ENCODE measurements at regions not wholly inside any gene's neighbourhood (a gene's known extent, or its start where the extent isn't known, plus 50 kb on each side); places are given as distances from the start of the nearest gene placed in this dataset.

DNA sequence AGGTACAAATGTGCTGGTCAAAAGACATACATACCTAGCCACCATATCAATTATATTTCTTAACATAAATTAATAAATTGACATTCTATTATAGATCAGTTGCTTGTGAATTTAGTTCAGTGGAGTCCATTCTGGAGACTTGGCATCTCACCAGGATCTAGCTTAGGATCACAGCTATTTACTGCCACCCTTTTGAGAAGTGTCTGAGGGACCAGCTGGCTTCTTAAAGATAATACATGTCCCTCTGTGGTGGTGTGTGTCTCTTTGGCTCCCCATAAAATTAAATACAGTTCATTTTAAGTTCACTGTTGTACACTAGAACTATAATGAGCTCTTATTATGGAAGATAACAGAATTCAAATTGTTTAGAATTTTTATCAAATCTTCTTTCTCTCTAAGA lies 290.7 kb downstream of the PRELID2 start:
- in situ Hi-C loops (cut with MboI; ENCODE audit: low sequenced_read_pairs, unreplicated experiment): no loop called here
- TF ChIP-seq, protein P1, sequence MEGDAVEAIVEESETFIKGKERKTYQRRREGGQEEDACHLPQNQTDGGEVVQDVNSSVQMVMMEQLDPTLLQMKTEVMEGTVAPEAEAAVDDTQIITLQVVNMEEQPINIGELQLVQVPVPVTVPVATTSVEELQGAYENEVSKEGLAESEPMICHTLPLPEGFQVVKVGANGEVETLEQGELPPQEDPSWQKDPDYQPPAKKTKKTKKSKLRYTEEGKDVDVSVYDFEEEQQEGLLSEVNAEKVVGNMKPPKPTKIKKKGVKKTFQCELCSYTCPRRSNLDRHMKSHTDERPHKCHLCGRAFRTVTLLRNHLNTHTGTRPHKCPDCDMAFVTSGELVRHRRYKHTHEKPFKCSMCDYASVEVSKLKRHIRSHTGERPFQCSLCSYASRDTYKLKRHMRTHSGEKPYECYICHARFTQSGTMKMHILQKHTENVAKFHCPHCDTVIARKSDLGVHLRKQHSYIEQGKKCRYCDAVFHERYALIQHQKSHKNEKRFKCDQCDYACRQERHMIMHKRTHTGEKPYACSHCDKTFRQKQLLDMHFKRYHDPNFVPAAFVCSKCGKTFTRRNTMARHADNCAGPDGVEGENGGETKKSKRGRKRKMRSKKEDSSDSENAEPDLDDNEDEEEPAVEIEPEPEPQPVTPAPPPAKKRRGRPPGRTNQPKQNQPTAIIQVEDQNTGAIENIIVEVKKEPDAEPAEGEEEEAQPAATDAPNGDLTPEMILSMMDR (IDR thresholded peaks at IDR 0.05; ENCODE audit: borderline replicate concordance, control extremely low read depth, extremely low read depth, insufficient read depth, missing control alignments): no peak
- no peak for DNase-seq (ENCODE audit: low spot score)

DNA sequence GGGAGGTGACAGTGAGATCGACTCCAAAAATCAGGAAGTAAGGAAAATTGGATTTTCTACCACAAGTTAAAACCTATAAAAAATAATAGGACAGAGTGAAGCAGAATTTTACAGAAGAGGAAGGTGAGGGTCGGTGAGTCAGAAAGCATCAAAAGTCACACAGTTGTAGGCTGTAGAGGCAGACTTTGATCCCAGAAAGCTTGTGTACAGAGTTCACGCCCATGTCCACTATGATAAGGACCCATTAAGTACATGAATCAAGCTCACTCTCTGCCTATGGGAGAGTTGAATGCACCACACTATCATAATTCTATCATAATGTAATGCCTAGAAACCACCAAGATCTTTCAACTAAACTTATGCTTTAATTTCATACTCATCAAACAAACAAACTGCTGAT lies 291.2 kb downstream of the PRELID2 start:
- DNase-seq (ENCODE audit: low spot score): no peak
- in situ Hi-C loops (cut with MboI; ENCODE audit: low sequenced_read_pairs, unreplicated experiment): no loop called here
- TF ChIP-seq, protein P1 (IDR thresholded peaks at IDR 0.05; ENCODE audit: borderline replicate concordance, control extremely low read depth, extremely low read depth, insufficient read depth, missing control alignments): no peak

DNA sequence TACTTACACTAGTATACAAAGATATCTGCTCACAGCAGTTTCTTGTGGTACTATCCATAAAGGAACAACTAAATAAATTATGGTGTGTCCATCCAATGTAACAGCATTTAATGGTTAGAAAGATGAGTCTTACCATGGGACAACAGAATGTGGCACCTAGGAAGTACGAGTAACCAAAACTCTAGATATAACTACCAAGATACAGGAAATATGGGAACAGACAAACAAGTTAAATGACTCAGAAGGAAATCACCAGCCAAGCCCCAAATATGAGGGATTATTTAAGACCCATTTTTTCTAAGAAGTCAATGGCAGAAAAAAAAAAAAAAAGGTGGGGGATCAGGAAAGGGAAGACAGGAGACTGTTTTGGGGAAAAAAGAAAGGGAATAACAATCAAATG lies 294.8 kb downstream of the PRELID2 start:
- DNase-seq (ENCODE audit: low spot score): no peak
- in situ Hi-C loops (cut with MboI; ENCODE audit: low sequenced_read_pairs, unreplicated experiment): no loop called here
- TF ChIP-seq, protein P1 (IDR thresholded peaks at IDR 0.05; ENCODE audit: borderline replicate concordance, control extremely low read depth, extremely low read depth, insufficient read depth, missing control alignments): no peak

DNA sequence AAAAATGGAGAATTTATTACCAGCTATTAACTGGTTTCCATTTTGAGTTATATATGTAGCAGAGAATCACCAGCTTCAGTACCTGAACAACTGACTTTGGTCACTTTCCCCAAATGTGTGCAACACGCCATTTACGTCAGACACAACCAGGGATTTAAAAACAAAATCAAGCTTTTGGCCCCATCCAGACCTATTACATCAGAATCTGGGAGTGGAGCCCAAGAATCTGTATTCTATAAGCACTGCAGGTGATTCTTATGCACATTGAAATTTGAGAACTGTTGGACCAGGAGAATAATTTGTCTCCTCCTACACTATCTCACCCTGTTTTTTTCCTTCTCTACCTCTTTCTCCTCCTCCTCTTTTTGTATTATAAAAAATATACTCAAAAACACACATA lies 295.9 kb downstream of the PRELID2 start:
- in situ Hi-C loops (cut with MboI; ENCODE audit: low sequenced_read_pairs, unreplicated experiment): no loop called here

DNA sequence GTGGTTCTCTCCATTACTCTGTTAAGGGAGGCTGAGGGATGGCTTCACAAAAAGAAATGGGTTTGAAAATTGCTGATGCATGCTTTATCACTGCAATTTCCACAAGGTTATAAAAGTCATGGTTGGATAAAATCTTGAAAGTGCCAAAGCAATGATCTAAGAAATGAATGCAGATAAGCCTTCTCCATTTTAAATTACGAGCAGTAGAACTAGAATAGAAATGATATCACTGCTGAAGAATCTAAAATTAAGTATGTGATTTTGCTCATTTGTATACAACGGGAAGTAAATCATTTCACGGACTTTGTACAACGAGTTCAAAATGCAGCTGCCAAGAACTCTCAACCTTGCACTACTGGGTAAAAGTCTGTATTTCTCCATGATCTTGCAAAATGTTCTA lies 299.0 kb downstream of the PRELID2 start:
- DNase-seq (ENCODE audit: low spot score): no peak
- TF ChIP-seq, protein P1 (IDR thresholded peaks at IDR 0.05; ENCODE audit: borderline replicate concordance, control extremely low read depth, extremely low read depth, insufficient read depth, missing control alignments): no peak
- in situ Hi-C loops (cut with MboI; ENCODE audit: low sequenced_read_pairs, unreplicated experiment): no loop called here

More for the DNA sequence above, 295.9 kb downstream of the PRELID2 start:
- no peak for DNase-seq (ENCODE audit: low spot score)
- TF ChIP-seq, protein P1 (IDR thresholded peaks at IDR 0.05; ENCODE audit: borderline replicate concordance, control extremely low read depth, extremely low read depth, insufficient read depth, missing control alignments): no peak

DNA sequence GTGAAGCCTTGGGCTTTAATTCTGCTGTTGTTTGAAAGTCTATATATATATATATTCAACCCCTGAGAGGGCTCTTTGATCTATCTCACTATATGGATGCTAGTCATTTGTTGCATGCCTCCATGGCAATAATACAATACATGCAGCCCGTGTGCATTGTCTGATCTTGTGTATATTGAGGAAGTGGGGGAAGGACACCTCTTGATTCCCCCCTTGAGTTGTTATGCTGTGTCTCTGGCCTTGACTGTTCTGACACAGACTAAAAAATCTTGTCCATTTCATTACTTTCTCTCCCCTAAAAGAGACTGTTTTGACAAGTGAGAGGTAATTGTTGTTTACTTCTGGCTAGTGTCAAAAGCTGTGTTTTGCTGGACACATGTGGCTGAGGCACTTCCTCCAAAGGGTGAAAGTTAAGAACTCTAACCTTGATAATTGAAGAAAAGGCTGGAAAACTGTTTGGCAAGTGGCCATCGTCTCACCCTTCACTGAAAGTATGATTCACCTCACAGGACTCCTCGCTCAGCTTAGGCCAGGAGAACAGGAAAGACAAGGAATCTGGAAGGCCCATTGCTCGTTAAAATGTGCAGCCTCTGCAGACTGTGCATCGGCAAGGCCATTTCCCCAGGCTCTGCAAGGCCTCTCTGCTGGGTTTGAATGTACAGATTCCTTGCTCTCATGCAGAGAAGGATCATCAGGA lies 304.0 kb downstream of the PRELID2 start:
- TF ChIP-seq, protein P1 (IDR thresholded peaks at IDR 0.05; ENCODE audit: borderline replicate concordance, control extremely low read depth, extremely low read depth, insufficient read depth, missing control alignments): no peak
- DNase-seq (ENCODE audit: low spot score): no peak
- in situ Hi-C loops (cut with MboI; ENCODE audit: low sequenced_read_pairs, unreplicated experiment): no loop called here

Measured in GM13976 (cell line).